Smooth muscle cell (in vitro differentiated cells): ENCODE measurements at regions not wholly inside any gene's neighbourhood (a gene's known extent, or its start where the extent isn't known, plus 50 kb on each side); places are given as distances from the start of the nearest gene placed in this dataset.

ENCODE experiments used
- DNase-seq: peaks from one replicate; lab custom pipeline; 2025; ENCODE audit not compliant: unreplicated experiment; lab: John Stamatoyannopoulos, UW
- H2AFZ ChIP-seq: fragments of 200-600 bp; sonication (generic); 2 replicates; pipeline ENCODE4 v1.6.0; 2016; ENCODE audit warnings: antibody characterized with exemption, low read depth, mild to moderate bottlenecking
- H3F3A ChIP-seq: fragments of 200-600 bp; sonication (generic); 2 replicates; pipeline ENCODE4 v1.6.0; 2017; ENCODE audit warnings: antibody characterized with exemption, low read depth
- H3K27ac ChIP-seq: fragments of 200-600 bp; sonication (generic); 2 replicates; pipeline ENCODE4 v1.5.1; 2016; ENCODE audit warnings: low read depth, mild to moderate bottlenecking
- H3K27me3 ChIP-seq: fragments of 200-600 bp; sonication (generic); 2 replicates; pipeline ENCODE4 v1.6.1; 2016; ENCODE audit warnings: low read depth, mild to moderate bottlenecking
- H3K36me3 ChIP-seq: fragments of 200-600 bp; sonication (generic); 2 replicates; pipeline ENCODE4 v1.5.1; 2016; ENCODE audit warnings: low read depth
- H3K4me1 ChIP-seq: fragments of 200-600 bp; sonication (generic); 2 replicates; pipeline ENCODE4 v1.5.1; 2016; ENCODE audit warnings: low read depth
- H3K4me2 ChIP-seq: fragments of 200-600 bp; sonication (generic); 2 replicates; pipeline ENCODE4 v1.6.0; 2016; ENCODE audit warnings: mild to moderate bottlenecking
- H3K4me3 ChIP-seq: fragments of 200-600 bp; sonication (generic); 2 replicates; pipeline ENCODE4 v1.5.1; 2016; ENCODE audit warnings: mild to moderate bottlenecking
- H3K79me2 ChIP-seq: fragments of 200-600 bp; sonication (generic); 2 replicates; pipeline ENCODE4 v1.6.0; 2016; ENCODE audit warnings: low read depth, mild to moderate bottlenecking
- H3K9ac ChIP-seq: fragments of 200-600 bp; sonication (generic); 2 replicates; pipeline ENCODE4 v1.6.0; 2016; ENCODE audit warnings: low read depth
- H3K9me3 ChIP-seq: fragments of 200-600 bp; sonication (generic); replicated peaks from 2 replicates; pipeline ENCODE4 v1.5.1; 2016; ENCODE audit warnings: low read depth
- H4K20me1 ChIP-seq: fragments of 200-600 bp; sonication (generic); 2 replicates; pipeline ENCODE4 v1.6.0; 2016; ENCODE audit warnings: low read depth
- CTCF ChIP-seq: fragments of 200-600 bp; sonication (generic); IDR thresholded peaks from 2 replicates; pipeline ENCODE4 v1.5.1; 2017; ENCODE audit warnings: borderline replicate concordance, mild to moderate bottlenecking, antibody characterized with exemption; ENCODE audit not compliant: insufficient read depth, poor library complexity, severe bottlenecking
- WGBS: methylation state at CpG from one replicate; pipeline ENCODE4 v1.1.7; 2016; ENCODE audit warnings: low lambda C conversion rate; 5-methylcytosine and 5-hydroxymethylcytosine counted together

GRCh38 chr2:15720561-15721307, 129.1 kb downstream of the DDX1 start:
- no peak for DNase-seq
- Histone ChIP-seq H3K9ac (no peak overlapping the region), H3K36me3 (no peaks in the 10 kb centered on the region), H3K9me3 (no peaks in the 10 kb centered on the region), H3K27me3 (no peaks in the 10 kb centered on the region), H3K27ac (no peak overlapping the region), H3K79me2 (no peaks in the 10 kb centered on the region), H4K20me1 (no peaks in the 10 kb centered on the region), H3K4me3 (no peak overlapping the region), H3K4me1 (no peaks in the 10 kb centered on the region), H3K4me2 (no peak overlapping the region), H2AFZ (no peak overlapping the region), H3F3A (no peaks in the 10 kb centered on the region)
- WGBS, result 96% methylated on average over 9 of the region's 9 CpGs
- no peak for TF ChIP-seq CTCF

- Histone ChIP-seq H3K27ac (no peak overlapping the region), H3K4me2 (no peak overlapping the region), H3K79me2 (no peaks in the 10 kb centered on the region), H3K4me3 (no peak overlapping the region), H3K9me3 (no peaks in the 10 kb centered on the region), H3K36me3 (no peaks in the 10 kb centered on the region), H3K27me3 (no peaks in the 10 kb centered on the region), H3K9ac (no peak overlapping the region), H3K4me1 (no peaks in the 10 kb centered on the region), H4K20me1 (no peaks in the 10 kb centered on the region), H3F3A (no peaks in the 10 kb centered on the region), H2AFZ (no peak overlapping the region)
- TF ChIP-seq CTCF, result no peak
- no peak for DNase-seq
- WGBS, result 87% methylated on average over 10 of the region's 10 CpGs
Observed at GRCh38 chr2:15721411-15722067, 129.9 kb downstream of the DDX1 start.

- no peaks in the 10 kb centered on the region for H3K79me2 ChIP-seq
- no peaks in the 10 kb centered on the region for H3K4me1 ChIP-seq
- H3K4me3 ChIP-seq, result no peak overlapping the region
- H3K27me3 ChIP-seq, result no peaks in the 10 kb centered on the region
- DNase-seq, result no peak
- H3K9me3 ChIP-seq, result no peaks in the 10 kb centered on the region
- no peaks in the 10 kb centered on the region for H4K20me1 ChIP-seq
- H3F3A ChIP-seq, result no peaks in the 10 kb centered on the region
- no peak overlapping the region for H3K9ac ChIP-seq
- TF ChIP-seq CTCF, result no peak
- no peak overlapping the region for H3K4me2 ChIP-seq
- no peak overlapping the region for H3K27ac ChIP-seq
- H3K36me3 ChIP-seq, result no peaks in the 10 kb centered on the region
- no peak overlapping the region for H2AFZ ChIP-seq
- WGBS, result 90% methylated on average over 3 of the region's 3 CpGs
Observed at GRCh38 chr2:15722980-15723379, 131.3 kb downstream of the DDX1 start.
